Pancreas (tissue), 10 donors: ENCODE measurements at regions not wholly inside any gene's neighbourhood (a gene's known extent, or its start where the extent isn't known, plus 50 kb on each side); places are given as distances from the start of the nearest gene placed in this dataset.
"Not testable (repeated sequence)": the region's sequence is repeated elsewhere in the genome, so short reads cannot be mapped to it uniquely, and the experiment has no call there.

Experiments used
- ATAC-seq, 4 donors: fragments of 200-7000 bp; cut with Tn5 transposase; one replicate each; pipeline versions ENCODE4 v1.8.0 to v1.9.1; 2020; ENCODE audit warnings: mild to moderate bottlenecking in 4 of 4, moderate library complexity in 4 of 4
- DNase-seq, 6 donors: peaks; one replicate each; pipeline ENCODE4 v3.0.0-alpha.2; 2020
- FAIRE-seq: peaks from 2 replicates; lab custom pipeline; 2012; peaks lifted over from hg19 to GRCh38; lab: Jason Lieb, UNC
- H3K27ac ChIP-seq, 4 donors: fragments of 200-600 bp; sonication (generic); 1 replicate in 3 of 4; 2 replicates in 1 of 4; pipeline versions ENCODE4 v1.5.0 to v1.8.0; 2020
- H3K27me3 ChIP-seq, 4 donors: fragments of 200-600 bp; one replicate each; pipeline ENCODE4 v1.8.0; 2021
- H3K36me3 ChIP-seq, 3 donors: fragments of 200-600 bp; sonication (generic) in 1 of 3; one replicate each; pipeline versions ENCODE4 v1.5.0 to v1.8.0; 2020 to 2021
- H3K4me1 ChIP-seq, 3 donors: fragments of 200-600 bp; one replicate each; pipeline ENCODE4 v1.8.0; 2021
- H3K4me3 ChIP-seq, 4 donors: fragments of 200-600 bp; sonication (generic) in 2 of 4; one replicate each; pipeline versions ENCODE4 v1.5.0 to v1.8.0; 2020 to 2021
- H3K9me3 ChIP-seq, 4 donors: fragments of 200-600 bp; one replicate each; pipeline ENCODE4 v1.8.0; 2021
- CTCF ChIP-seq, 4 donors: fragments of 200-600 bp; sonication (generic) in 3 of 4; IDR thresholded peaks; one replicate each; pipeline versions ENCODE4 v1.5.0 to v1.8.0; 2021; ENCODE audit warnings: antibody characterized with exemption in 4 of 4
- WGBS, 2 donors: extraction: QIAGEN DNeasy Blood & Tissue Kit; methylation state at CpG; one replicate each; pipeline ENCODE4 v1.1.7; 2013; 5-methylcytosine and 5-hydroxymethylcytosine counted together
- intact Hi-C, 3 donors: fragments of 100-400 bp; cut with DNase I; formaldehyde crosslinking; loops; one replicate each; pipeline versions ENCODE4 v1.11.1 to v1.14.2; 2022
- donor health status: healthy with polysubstance abuse.
- donor health status: DM: no; HTN: no; CAD: no; lungs with moderate emphysema.
- donor health status: DM: no; HTN: no; CAD: no.
- donor health status: control.
- donor health status: control.
- donor health status: Bipolar disorder and iron deficiency.
- donor health status: DM: yes; HTN: yes; CAD: no.
- donor health status: DM: no; HTN: no; CAD: no.
- donor health status: DM: no; HTN: no; CAD: no.
- donor health status: DM: yes; HTN: yes; CAD: no.

DNA sequence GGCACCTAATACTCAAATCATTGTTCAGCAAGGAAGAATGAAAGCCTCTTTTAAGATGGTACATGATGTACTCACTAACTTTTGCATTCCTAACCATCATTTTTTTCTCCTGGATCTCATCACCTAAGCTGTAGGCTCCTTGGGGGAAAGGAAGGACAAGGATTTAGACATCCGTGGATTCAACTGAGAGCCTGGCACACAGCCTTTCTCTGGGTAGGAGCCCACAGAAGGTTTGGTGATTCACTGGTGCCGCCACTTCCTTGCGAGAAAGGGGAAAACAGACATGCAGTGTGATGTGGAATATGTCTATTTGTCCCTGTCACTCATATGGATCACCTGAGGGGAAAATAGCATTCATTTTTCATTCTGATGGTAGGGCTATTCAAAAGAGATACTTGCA, 147.3 kb downstream of the PCDH7 start:
- DNase-seq: no peak
- H3K4me3 ChIP-seq: no peak overlapping the region
- H3K4me1 ChIP-seq: no peaks in the 10 kb centered on the region
- no peaks in the 10 kb centered on the region for H3K36me3 ChIP-seq
- H3K27me3 ChIP-seq: no peaks in the 10 kb centered on the region
- H3K9me3 ChIP-seq: no peaks in the 10 kb centered on the region
- no peak for FAIRE-seq
- no peak for ATAC-seq
- intact Hi-C loops: no loop called here
- no peak for TF ChIP-seq CTCF (IDR thresholded peaks at IDR 0.05)
- H3K27ac ChIP-seq: no peak overlapping the region
- 70 to 89% methylated on average over 3 of the region's 3 CpGs for WGBS, 2 donors

GRCh38 chr4:30868111-30868895, 148.1 kb downstream of the PCDH7 start:
- no peak overlapping the region for H3K27ac ChIP-seq
- no peak overlapping the region for H3K4me3 ChIP-seq
- no peaks in the 10 kb centered on the region for H3K36me3 ChIP-seq
- intact Hi-C loops: no loop called here
- 59 to 78% methylated on average over 5 of the region's 5 CpGs for WGBS, 2 donors
- DNase-seq: no peak
- H3K9me3 ChIP-seq: no peaks in the 10 kb centered on the region
- FAIRE-seq: no peak
- TF ChIP-seq CTCF (IDR thresholded peaks at IDR 0.05): no peak
- ATAC-seq: no peak
- H3K27me3 ChIP-seq: no peaks in the 10 kb centered on the region
- no peaks in the 10 kb centered on the region for H3K4me1 ChIP-seq

- H3K36me3 ChIP-seq, DNase-seq, ATAC-seq, H3K9me3 ChIP-seq, H3K27me3 ChIP-seq, H3K4me1 ChIP-seq, FAIRE-seq, H3K27ac ChIP-seq, intact Hi-C loops, H3K4me3 ChIP-seq: not testable (repeated sequence)
- WGBS, 2 donors: 58 to 64% methylated on average over 1 of the region's 1 CpG
These were observed 149.2 kb downstream of the PCDH7 start for GRCh38 chr4:30869387-30869786.

- 65 to 66% methylated on average over 2 of the region's 2 CpGs for WGBS, 2 donors
These were observed 150.3 kb downstream of the PCDH7 start for GRCh38 chr4:30870513-30870912.

GRCh38 chr4:30875658-30876269, 155.6 kb downstream of the PCDH7 start:
- Histone ChIP-seq H3K9me3 (no peaks in the 10 kb centered on the region), H3K27ac (no peak overlapping the region), H3K36me3 (no peaks in the 10 kb centered on the region), H3K27me3 (no peaks in the 10 kb centered on the region), H3K4me1 (no peaks in the 10 kb centered on the region), H3K4me3 (no peak overlapping the region)
- FAIRE-seq (peak; percentile 49), ATAC-seq (no peak), DNase-seq (no peak)
- no peak for TF ChIP-seq CTCF (IDR thresholded peaks at IDR 0.05)
- WGBS, 2 donors: 20% methylated on average over 3 of the region's 3 CpGs
- intact Hi-C loops: no loop called here

More at GRCh38 chr4:30870513-30870912, 150.3 kb downstream of the PCDH7 start:
- ATAC-seq: peak in 1 of 4 donors; percentile 54
- intact Hi-C loops: no loop called here
- H3K4me1 ChIP-seq: no peaks in the 10 kb centered on the region
- H3K36me3 ChIP-seq: no peaks in the 10 kb centered on the region
- no peak for TF ChIP-seq CTCF (IDR thresholded peaks at IDR 0.05)
- DNase-seq: no peak
- no peak overlapping the region for H3K4me3 ChIP-seq
- H3K27ac ChIP-seq: no peak overlapping the region
- H3K27me3 ChIP-seq: no peaks in the 10 kb centered on the region
- no peak for FAIRE-seq
- H3K9me3 ChIP-seq: no peaks in the 10 kb centered on the region
